NT2/D1 (cell line): ENCODE measurements at regions not wholly inside any gene's neighbourhood (a gene's known extent, or its start where the extent isn't known, plus 50 kb on each side); places are given as distances from the start of the nearest gene placed in this dataset.

Experiments used
- SUZ12 ChIP-seq: IDR thresholded peaks from 2 replicates; pipeline ENCODE4 v1.6.1; 2011; ENCODE audit not compliant: insufficient read length, insufficient read depth; ENCODE audit errors: extremely low read depth
- YY1 ChIP-seq: IDR thresholded peaks from 2 replicates; pipeline ENCODE4 v1.6.1; 2011; ENCODE audit not compliant: insufficient read length, insufficient read depth
- ZNF274 ChIP-seq: IDR thresholded peaks from 2 replicates; pipeline ENCODE4 v1.6.1; 2011; ENCODE audit warnings: mild to moderate bottlenecking, low read depth, low read length

GRCh38 chr20:26205350-26205749 lies 508.7 kb upstream of the ZNF337 start:
- no peak for TF ChIP-seq ZNF274
- TF ChIP-seq YY1: no peak
- no peak for TF ChIP-seq SUZ12
